HG03342 (cell line): ENCODE measurements at regions not wholly inside any gene's neighbourhood (a gene's known extent, or its start where the extent isn't known, plus 50 kb on each side); places are given as distances from the start of the nearest gene placed in this dataset.
"Not testable (repeated sequence)": the region's sequence is repeated elsewhere in the genome, so short reads cannot be mapped to it uniquely, and the experiment has no call there.

Experiments
- ATAC-seq: cut with Tn5 transposase; IDR thresholded peaks from one replicate; pipeline ENCODE4 v1.9.1; 2021; ENCODE audit warnings: mild to moderate bottlenecking, moderate library complexity; ENCODE audit not compliant: unreplicated experiment

GRCh38 chr4:140219567-140219966 is 65.6 kb upstream of the MAML3 start:
- no peak for ATAC-seq

GRCh38 chr4:140219070-140219469 is 65.1 kb upstream of the MAML3 start:
- ATAC-seq: not testable (repeated sequence)

GRCh38 chr4:140213749-140214148 is 59.8 kb upstream of the MAML3 start:
- ATAC-seq: no peak

DNA sequence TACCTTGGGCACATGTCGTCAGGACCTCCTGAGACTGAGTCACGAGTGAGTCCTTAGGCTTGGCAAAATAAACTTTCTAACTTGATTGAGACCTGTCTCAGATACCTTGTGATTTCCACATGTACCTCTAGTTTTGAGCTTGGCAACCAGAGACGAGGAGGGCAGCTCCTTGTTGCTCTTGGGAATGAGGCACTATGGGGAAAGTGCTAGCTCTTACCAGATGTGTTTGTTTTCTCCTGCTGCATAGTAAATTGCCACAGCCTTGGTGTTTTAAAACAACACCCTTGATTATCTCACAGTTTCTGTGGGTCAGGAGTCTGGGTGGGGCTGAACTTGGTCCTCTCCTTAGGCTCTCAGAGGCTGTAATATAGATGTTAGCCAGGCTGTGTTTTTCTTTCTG is 59.1 kb upstream of the MAML3 start:
- ATAC-seq: no peak

DNA sequence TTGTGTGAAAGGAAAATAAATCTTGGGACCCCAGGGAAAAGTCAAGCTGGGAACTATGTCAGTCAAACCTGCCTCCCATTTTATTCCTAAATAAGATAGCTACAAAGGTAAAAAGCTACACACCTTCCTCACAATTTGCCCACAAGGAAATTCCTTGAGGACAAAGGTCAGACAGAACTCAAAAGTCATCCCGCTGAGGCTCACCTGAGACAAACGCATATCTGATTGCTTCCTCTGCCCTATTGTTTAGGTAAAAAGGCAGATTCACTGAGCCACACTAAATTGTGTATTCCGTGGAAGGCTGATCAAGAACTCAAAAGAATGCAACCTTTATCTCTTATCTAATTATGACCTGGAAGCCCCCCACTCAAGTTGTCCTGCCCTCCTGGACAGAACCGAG is 58.7 kb upstream of the MAML3 start:
- ATAC-seq: no peak

DNA sequence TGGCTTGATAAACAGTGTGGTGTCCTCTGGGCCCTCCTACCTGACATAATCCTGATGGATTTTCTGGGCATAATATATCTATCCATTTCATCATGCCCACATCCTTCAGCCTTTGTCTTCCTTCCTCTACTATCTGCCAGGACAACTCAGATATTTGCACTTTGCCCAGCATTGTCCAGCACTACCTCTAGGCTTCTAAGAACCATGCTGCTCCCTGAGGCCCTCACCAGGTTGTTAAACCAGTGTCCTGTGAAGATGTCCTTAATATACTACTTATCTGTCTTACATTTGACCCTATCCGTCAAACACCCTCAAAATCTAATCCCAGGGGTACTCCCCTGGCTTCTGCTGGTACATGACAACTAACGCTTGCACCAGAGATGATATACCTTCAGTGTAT is 58.2 kb upstream of the MAML3 start:
- no peak for ATAC-seq

GRCh38 chr4:140211693-140212092 is 57.7 kb upstream of the MAML3 start:
- no peak for ATAC-seq

DNA sequence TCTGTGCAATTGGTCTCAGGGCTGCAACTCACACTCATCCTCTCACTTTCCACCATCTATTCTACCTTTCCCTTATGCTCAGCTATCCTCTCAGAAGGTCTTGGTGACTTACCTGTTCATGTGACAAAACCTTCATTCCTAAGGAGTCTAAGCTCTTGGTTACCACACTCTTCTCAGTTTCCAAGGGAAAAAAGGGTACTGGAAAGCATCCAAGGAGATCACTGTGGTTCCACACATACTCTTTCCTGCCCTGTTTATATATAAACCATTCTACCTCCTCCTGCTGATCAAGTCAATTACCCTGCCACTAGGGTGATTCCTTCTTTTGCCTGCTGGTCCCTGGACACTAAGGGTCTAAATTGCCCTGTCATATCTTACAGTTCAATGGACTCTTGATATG is 57.2 kb upstream of the MAML3 start:
- ATAC-seq: no peak

DNA sequence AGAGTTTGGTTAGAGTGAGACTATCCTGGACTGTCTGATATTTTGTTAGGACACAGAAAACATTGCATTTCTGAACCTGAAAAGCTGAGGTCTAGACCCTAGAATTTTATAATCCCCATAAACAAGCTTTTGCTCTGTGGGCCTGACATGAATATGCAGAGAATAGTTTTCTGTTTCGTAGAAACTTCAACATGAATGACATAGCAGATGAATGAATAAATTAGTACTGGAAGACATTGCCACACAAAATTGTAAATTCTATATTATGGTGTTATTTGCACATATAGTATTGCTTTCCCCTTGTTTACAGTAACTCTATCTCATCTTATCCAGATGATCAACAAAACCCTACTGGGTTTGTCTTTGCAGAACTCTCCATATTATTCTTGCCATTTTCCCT is 54.9 kb upstream of the MAML3 start:
- no peak for ATAC-seq
